ENCODE measurements at regions not wholly inside any gene's neighbourhood (a gene's known extent, or its start where the extent isn't known, plus 50 kb on each side); places are given as distances from the start of the nearest gene placed in this dataset.

DNA sequence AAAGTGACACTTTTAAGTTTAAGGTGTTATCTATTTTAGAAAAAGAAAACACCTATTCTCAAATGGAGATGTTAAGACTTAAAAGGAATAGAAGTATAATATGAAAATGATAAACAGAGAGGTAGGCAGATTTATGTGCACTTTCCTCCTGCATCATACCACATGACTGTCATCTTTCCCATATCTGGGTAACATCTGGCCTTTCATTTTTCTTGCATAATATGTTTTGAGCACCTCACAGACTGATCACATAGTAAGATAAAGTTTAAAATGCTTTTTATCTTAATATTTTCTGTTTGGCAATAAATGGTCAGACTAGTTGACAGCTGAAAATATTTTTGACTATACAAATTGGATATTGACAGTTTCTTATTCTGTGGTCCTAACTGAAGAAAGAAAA, 1852.1 kb upstream of the PIK3C3 start:
- H3K4me3 Mint-ChIP-seq (ENCODE audit: unreplicated experiment): no peak overlapping the region
- Histone ChIP-seq H3K9ac (ENCODE audit: low read length) (no peak overlapping the region), H3K36me3 (ENCODE audit: insufficient read depth, low read length) (no peaks in the 10 kb centered on the region), H3K27me3 (ENCODE audit: insufficient read depth, low read length) (no peaks in the 10 kb centered on the region), H2AFZ (ENCODE audit: low read depth, low read length) (no peak overlapping the region), H3K27ac (ENCODE audit: low read depth, low read length) (no peak overlapping the region), H4K20me1 (ENCODE audit: insufficient read depth, low read length) (no peaks in the 10 kb centered on the region), H3K4me3 (ENCODE audit: insufficient read depth, low read depth, low read length) (no peak overlapping the region), H3K79me2 (ENCODE audit: insufficient read depth, low read length) (no peaks in the 10 kb centered on the region), H3K9me3 (ENCODE audit: insufficient read depth, low read depth, low read length) (no peaks in the 10 kb centered on the region), H3K4me2 (ENCODE audit: low read length) (no peak overlapping the region), H3K4me1 (ENCODE audit: insufficient read depth, low read length) (no peaks in the 10 kb centered on the region)
- DNase-seq (ENCODE audit: low read depth): no peak
- H3K27me3 Mint-ChIP-seq (ENCODE audit: low read depth, unreplicated experiment): peaks cover 4% of the 10 kb centered on the region
- no peak overlapping the region for H3K27ac Mint-ChIP-seq (ENCODE audit: unreplicated experiment)
- no peak for FAIRE-seq
- no peaks in the 10 kb centered on the region for H3K36me3 Mint-ChIP-seq (ENCODE audit: low read depth, unreplicated experiment)
- TF ChIP-seq EZH2 (IDR thresholded peaks at IDR 0.05; ENCODE audit: insufficient read depth, low read length): no peak
- no peak for TF ChIP-seq CTCF (IDR thresholded peaks at IDR 0.05; ENCODE audit: insufficient read depth, low read depth, low read length)
- H3K4me1 Mint-ChIP-seq (ENCODE audit: low read depth, unreplicated experiment): no peaks in the 10 kb centered on the region
- H3K9me3 Mint-ChIP-seq (ENCODE audit: unreplicated experiment): no peaks in the 10 kb centered on the region

GRCh38 chr18:40099641-40100040, 1855.4 kb upstream of the PIK3C3 start:
- Histone ChIP-seq H3K79me2 (ENCODE audit: insufficient read depth, low read length) (no peaks in the 10 kb centered on the region), H3K4me3 (ENCODE audit: insufficient read depth, low read depth, low read length) (no peak overlapping the region), H3K4me1 (ENCODE audit: insufficient read depth, low read length) (no peaks in the 10 kb centered on the region), H3K27me3 (ENCODE audit: insufficient read depth, low read length) (no peaks in the 10 kb centered on the region), H3K9ac (ENCODE audit: low read length) (no peak overlapping the region), H3K27ac (ENCODE audit: low read depth, low read length) (no peak overlapping the region), H3K36me3 (ENCODE audit: insufficient read depth, low read length) (no peaks in the 10 kb centered on the region), H3K9me3 (ENCODE audit: insufficient read depth, low read depth, low read length) (no peaks in the 10 kb centered on the region), H4K20me1 (ENCODE audit: insufficient read depth, low read length) (no peaks in the 10 kb centered on the region), H2AFZ (ENCODE audit: low read depth, low read length) (no peak overlapping the region), H3K4me2 (ENCODE audit: low read length) (no peak overlapping the region)
- TF ChIP-seq EZH2 (IDR thresholded peaks at IDR 0.05; ENCODE audit: insufficient read depth, low read length) (no peak), CTCF (IDR thresholded peaks at IDR 0.05; ENCODE audit: insufficient read depth, low read depth, low read length) (no peak)
- Mint-ChIP-seq H3K27ac (ENCODE audit: unreplicated experiment) (no peak overlapping the region), H3K36me3 (ENCODE audit: low read depth, unreplicated experiment) (no peaks in the 10 kb centered on the region), H3K27me3 (ENCODE audit: low read depth, unreplicated experiment) (peaks cover 4% of the 10 kb centered on the region), H3K9me3 (ENCODE audit: unreplicated experiment) (no peaks in the 10 kb centered on the region), H3K4me1 (ENCODE audit: low read depth, unreplicated experiment) (peaks cover 2% of the 10 kb centered on the region), H3K4me3 (ENCODE audit: unreplicated experiment) (no peak overlapping the region)
- no peak for DNase-seq (ENCODE audit: low read depth)
- no peak for FAIRE-seq

DNA sequence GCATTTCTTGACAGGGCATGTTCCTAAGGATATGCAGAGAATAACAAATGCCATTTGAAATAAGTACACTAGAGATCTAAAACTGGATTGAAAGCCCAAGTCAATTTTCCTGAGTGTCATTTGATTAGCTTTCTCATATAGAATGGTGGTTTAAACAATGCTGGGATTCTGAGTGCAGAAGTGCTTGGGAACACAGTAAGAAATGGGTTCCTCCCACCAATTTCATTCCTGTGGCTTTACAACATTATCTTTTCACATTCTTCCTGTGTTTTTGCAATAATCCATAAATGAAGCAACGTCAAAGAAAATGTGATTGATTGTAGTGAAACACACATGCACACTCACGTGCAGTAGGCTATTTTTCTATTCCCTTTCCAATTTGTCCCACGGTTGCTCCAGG, 1858.4 kb upstream of the PIK3C3 start:
- Histone ChIP-seq H4K20me1 (ENCODE audit: insufficient read depth, low read length) (no peaks in the 10 kb centered on the region), H3K79me2 (ENCODE audit: insufficient read depth, low read length) (no peaks in the 10 kb centered on the region), H3K36me3 (ENCODE audit: insufficient read depth, low read length) (no peaks in the 10 kb centered on the region), H3K9me3 (ENCODE audit: insufficient read depth, low read depth, low read length) (no peaks in the 10 kb centered on the region), H3K4me3 (ENCODE audit: insufficient read depth, low read depth, low read length) (no peak overlapping the region), H3K27me3 (ENCODE audit: insufficient read depth, low read length) (no peaks in the 10 kb centered on the region), H2AFZ (ENCODE audit: low read depth, low read length) (no peak overlapping the region), H3K9ac (ENCODE audit: low read length) (no peak overlapping the region), H3K4me1 (ENCODE audit: insufficient read depth, low read length) (peaks cover 3% of the 10 kb centered on the region), H3K4me2 (ENCODE audit: low read length) (no peak overlapping the region), H3K27ac (ENCODE audit: low read depth, low read length) (no peak overlapping the region)
- FAIRE-seq (no peak), DNase-seq (ENCODE audit: low read depth) (peak; percentile 6)
- Mint-ChIP-seq H3K4me1 (ENCODE audit: low read depth, unreplicated experiment) (peaks cover 12% of the 10 kb centered on the region), H3K27ac (ENCODE audit: unreplicated experiment) (no peak overlapping the region), H3K27me3 (ENCODE audit: low read depth, unreplicated experiment) (peaks cover 4% of the 10 kb centered on the region), H3K4me3 (ENCODE audit: unreplicated experiment) (no peak overlapping the region), H3K36me3 (ENCODE audit: low read depth, unreplicated experiment) (no peaks in the 10 kb centered on the region), H3K9me3 (ENCODE audit: unreplicated experiment) (no peaks in the 10 kb centered on the region)
- TF ChIP-seq EZH2 (IDR thresholded peaks at IDR 0.05; ENCODE audit: insufficient read depth, low read length): no peak
- no peak for TF ChIP-seq CTCF (IDR thresholded peaks at IDR 0.05; ENCODE audit: insufficient read depth, low read depth, low read length)
